ENCODE measurements at regions not wholly inside any gene's neighbourhood (a gene's known extent, or its start where the extent isn't known, plus 50 kb on each side); places are given as distances from the start of the nearest gene placed in this dataset.

DNA sequence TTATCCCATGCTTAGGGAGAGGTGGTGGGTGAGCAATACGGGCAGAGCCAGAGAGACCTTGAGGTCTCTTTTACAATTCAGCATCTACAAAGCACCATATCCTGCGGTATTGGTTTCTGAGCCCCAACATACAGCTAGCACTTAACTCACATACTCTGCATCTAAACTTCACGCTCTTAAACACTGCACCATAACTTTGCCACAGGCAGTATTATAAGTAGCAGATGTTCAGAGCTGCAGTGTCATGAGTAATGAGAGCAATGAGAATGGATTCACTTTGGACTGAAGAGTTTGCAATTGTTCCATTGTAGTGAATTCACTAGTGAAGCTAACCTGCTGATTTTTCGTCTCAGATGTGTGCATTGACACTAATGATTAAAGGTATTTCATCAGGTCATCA lies 93.8 kb downstream of the HS3ST1 start:
- TF ChIP-seq, protein P1, sequence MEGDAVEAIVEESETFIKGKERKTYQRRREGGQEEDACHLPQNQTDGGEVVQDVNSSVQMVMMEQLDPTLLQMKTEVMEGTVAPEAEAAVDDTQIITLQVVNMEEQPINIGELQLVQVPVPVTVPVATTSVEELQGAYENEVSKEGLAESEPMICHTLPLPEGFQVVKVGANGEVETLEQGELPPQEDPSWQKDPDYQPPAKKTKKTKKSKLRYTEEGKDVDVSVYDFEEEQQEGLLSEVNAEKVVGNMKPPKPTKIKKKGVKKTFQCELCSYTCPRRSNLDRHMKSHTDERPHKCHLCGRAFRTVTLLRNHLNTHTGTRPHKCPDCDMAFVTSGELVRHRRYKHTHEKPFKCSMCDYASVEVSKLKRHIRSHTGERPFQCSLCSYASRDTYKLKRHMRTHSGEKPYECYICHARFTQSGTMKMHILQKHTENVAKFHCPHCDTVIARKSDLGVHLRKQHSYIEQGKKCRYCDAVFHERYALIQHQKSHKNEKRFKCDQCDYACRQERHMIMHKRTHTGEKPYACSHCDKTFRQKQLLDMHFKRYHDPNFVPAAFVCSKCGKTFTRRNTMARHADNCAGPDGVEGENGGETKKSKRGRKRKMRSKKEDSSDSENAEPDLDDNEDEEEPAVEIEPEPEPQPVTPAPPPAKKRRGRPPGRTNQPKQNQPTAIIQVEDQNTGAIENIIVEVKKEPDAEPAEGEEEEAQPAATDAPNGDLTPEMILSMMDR (IDR thresholded peaks at IDR 0.05) = no peak
- TF ChIP-seq POLR2A (IDR thresholded peaks at IDR 0.05) = no peak

Measured in body of pancreas (tissue), 4 donors.